Spleen (tissue), 7 donors: ENCODE measurements at regions not wholly inside any gene's neighbourhood (a gene's known extent, or its start where the extent isn't known, plus 50 kb on each side); places are given as distances from the start of the nearest gene placed in this dataset.

ENCODE experiments used
- POLR2A ChIP-seq, 3 donors: fragments of 450-650 bp; IDR thresholded peaks; one replicate each; pipeline ENCODE4 v1.5.1; 2017; ENCODE audit warnings: antibody characterized with exemption in 3 of 3, mild to moderate bottlenecking in 1 of 3
- POLR2AphosphoS5 ChIP-seq, 3 donors: sonication (generic); formaldehyde crosslinking; IDR thresholded peaks; one replicate each; pipeline ENCODE4 v1.5.1; 2017; ENCODE audit warnings: antibody characterized with exemption in 3 of 3
- TF ChIP-seq, protein P1 (sequence below), 11 experiments: fragments of 200-600 bp in 7 of 11; fragments of 450-650 bp in 4 of 11; sonication (generic) in 4 of 11; IDR thresholded peaks in 8 of 11; conservative IDR thresholded peaks in 3 of 11; 1 replicate in 7 of 11; 2 replicates in 4 of 11; pipeline versions ENCODE4 v1.4.0 to v1.8.0; 2016 to 2021; ENCODE audit warnings: antibody characterized with exemption in 11 of 11, inconsistent platforms in 4 of 11, mild to moderate bottlenecking in 1 of 11
- donor health status: DM: no; HTN: no; CAD: no; lungs with moderate emphysema.
- donor health status: DM: no; HTN: no; CAD: no.
- donor health status: DM: no; HTN: no; CAD: no.

DNA sequence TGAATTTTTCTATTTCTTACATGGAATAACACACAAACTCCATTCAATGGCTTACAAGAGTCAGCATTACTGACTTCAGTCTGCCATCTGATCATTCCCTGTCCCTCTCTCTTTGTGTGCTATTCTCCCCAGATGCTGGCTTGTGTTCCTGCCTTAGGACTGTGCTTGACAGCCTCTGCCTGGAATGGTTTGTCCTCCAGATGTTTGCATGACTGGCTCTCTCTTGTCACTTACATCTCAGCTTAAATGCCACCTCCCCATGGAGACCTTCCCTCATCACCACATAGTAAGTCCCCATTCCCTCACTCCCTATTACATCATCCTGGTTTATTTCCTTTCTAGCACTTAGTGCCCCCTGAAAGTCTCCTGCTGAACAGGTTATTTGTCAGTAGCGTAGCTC is 181.6 kb downstream of the KTN1 start:
- TF ChIP-seq, protein P1, sequence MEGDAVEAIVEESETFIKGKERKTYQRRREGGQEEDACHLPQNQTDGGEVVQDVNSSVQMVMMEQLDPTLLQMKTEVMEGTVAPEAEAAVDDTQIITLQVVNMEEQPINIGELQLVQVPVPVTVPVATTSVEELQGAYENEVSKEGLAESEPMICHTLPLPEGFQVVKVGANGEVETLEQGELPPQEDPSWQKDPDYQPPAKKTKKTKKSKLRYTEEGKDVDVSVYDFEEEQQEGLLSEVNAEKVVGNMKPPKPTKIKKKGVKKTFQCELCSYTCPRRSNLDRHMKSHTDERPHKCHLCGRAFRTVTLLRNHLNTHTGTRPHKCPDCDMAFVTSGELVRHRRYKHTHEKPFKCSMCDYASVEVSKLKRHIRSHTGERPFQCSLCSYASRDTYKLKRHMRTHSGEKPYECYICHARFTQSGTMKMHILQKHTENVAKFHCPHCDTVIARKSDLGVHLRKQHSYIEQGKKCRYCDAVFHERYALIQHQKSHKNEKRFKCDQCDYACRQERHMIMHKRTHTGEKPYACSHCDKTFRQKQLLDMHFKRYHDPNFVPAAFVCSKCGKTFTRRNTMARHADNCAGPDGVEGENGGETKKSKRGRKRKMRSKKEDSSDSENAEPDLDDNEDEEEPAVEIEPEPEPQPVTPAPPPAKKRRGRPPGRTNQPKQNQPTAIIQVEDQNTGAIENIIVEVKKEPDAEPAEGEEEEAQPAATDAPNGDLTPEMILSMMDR (IDR thresholded peaks at IDR 0.05 in 8 of 11, conservative IDR thresholded peaks at IDR 0.05 in 3 of 11) = no peak
- TF ChIP-seq POLR2A (IDR thresholded peaks at IDR 0.05) (no peak), POLR2AphosphoS5 (IDR thresholded peaks at IDR 0.05) (no peak)
